Right lobe of liver (tissue), 4 donors: ENCODE measurements at regions not wholly inside any gene's neighbourhood (a gene's known extent, or its start where the extent isn't known, plus 50 kb on each side); places are given as distances from the start of the nearest gene placed in this dataset.

Source experiments
- POLR2A ChIP-seq: fragments of 450-650 bp; IDR thresholded peaks from one replicate; pipeline ENCODE4 v1.6.1; 2017; ENCODE audit warnings: antibody characterized with exemption, mild to moderate bottlenecking
- TF ChIP-seq, protein P1 (sequence below), 4 donors: fragments of 200-600 bp in 3 of 4; fragments of 450-650 bp in 1 of 4; IDR thresholded peaks; one replicate each; pipeline versions ENCODE4 v1.5.1 to v1.8.0; 2016 to 2022; ENCODE audit warnings: antibody characterized with exemption in 4 of 4, mild to moderate bottlenecking in 2 of 4
- donor health status: DM: no; HTN: no; CAD: no.
- donor health status: DM: no; HTN: no; CAD: no.
- donor health status: DM: no; HTN: yes; CAD: no.

DNA sequence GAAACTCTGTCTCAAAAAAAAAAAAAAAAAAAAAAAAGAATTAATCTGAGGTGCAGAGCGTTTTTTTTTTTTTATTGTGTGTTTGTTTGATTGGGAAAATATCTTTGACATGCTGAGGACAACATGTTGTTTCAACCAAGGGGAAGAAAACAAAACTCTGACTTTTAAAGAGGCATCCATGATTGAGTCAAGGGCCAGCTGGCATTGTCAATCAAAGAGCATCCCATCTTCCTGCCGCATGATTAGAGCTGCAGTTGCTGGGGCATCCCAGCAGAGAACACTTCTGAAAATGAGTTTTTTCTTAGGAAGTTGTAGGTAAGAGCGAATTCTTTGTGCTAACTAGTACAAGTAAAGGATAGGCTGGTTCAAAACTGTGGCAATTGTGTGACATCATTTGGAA, 200.9 kb upstream of the DAAM1 start:
- TF ChIP-seq, protein P1, sequence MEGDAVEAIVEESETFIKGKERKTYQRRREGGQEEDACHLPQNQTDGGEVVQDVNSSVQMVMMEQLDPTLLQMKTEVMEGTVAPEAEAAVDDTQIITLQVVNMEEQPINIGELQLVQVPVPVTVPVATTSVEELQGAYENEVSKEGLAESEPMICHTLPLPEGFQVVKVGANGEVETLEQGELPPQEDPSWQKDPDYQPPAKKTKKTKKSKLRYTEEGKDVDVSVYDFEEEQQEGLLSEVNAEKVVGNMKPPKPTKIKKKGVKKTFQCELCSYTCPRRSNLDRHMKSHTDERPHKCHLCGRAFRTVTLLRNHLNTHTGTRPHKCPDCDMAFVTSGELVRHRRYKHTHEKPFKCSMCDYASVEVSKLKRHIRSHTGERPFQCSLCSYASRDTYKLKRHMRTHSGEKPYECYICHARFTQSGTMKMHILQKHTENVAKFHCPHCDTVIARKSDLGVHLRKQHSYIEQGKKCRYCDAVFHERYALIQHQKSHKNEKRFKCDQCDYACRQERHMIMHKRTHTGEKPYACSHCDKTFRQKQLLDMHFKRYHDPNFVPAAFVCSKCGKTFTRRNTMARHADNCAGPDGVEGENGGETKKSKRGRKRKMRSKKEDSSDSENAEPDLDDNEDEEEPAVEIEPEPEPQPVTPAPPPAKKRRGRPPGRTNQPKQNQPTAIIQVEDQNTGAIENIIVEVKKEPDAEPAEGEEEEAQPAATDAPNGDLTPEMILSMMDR (IDR thresholded peaks at IDR 0.05), result no peak
- TF ChIP-seq POLR2A, result no peak
